Stimulated activated CD8-positive, alpha-beta memory T cell treated with anti-CD3 and anti-CD28 coated beads, Interleukin-12 subunit alpha, Interleukin-12 subunit beta, amount 100 ng/mL, for 4 hours (primary cell): ENCODE measurements at regions not wholly inside any gene's neighbourhood (a gene's known extent, or its start where the extent isn't known, plus 50 kb on each side); places are given as distances from the start of the nearest gene placed in this dataset.
"Not testable (repeated sequence)": the region's sequence is repeated elsewhere in the genome, so short reads cannot be mapped to it uniquely, and the experiment has no call there.

Experiments used
- DNase-seq: peaks from one replicate; pipeline ENCODE4 v3.0.0-alpha.2; 2020; ENCODE audit warnings: low read depth

GRCh38 chr11:88061111-88061510 lies 114.1 kb downstream of the RAB38 start:
- no peak for DNase-seq

DNA sequence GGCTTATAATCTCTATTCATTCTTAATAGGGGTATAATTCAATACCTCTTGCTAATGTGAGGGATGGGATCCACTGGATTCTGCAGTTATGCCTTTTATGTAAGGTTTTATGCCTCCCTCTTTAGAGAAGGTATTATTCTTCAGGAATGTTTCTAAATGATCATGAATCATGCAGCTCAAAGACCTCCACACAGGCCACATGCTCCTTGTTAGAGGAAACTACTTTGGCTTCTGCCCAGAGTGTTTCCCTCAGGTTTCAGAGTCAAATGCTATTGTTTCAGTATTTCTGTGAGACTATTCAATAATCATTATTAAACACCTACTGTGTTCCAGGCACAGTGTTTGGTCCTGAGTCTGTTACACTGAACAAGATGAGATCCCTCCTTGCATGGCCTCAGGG lies 115.9 kb downstream of the RAB38 start:
- no peak for DNase-seq

- no peak for DNase-seq
Measured at GRCh38 chr11:88051396-88051795, 123.8 kb downstream of the RAB38 start.

DNA sequence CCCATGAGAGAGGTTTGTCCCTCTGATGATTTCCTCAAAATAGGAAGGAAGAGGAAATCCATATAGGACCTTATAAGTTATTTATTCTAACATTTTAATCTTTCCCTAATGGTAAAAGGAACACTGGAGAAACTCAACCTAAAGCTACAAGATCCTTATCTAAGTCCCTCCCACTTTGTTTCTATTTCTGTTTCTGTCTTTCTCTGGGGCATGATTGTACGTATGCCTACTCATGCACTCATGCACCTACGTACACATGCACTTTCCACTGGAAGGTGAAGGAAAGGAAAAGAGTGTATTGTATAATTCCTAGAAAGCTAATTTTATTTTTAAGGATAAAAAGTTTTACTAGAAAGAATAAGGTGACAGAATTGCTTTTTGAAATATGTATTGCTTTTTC lies 125.0 kb downstream of the RAB38 start:
- no peak for DNase-seq

- not testable (repeated sequence) for DNase-seq
Measured at GRCh38 chr11:88045288-88045687, 130.0 kb downstream of the RAB38 start.

DNA sequence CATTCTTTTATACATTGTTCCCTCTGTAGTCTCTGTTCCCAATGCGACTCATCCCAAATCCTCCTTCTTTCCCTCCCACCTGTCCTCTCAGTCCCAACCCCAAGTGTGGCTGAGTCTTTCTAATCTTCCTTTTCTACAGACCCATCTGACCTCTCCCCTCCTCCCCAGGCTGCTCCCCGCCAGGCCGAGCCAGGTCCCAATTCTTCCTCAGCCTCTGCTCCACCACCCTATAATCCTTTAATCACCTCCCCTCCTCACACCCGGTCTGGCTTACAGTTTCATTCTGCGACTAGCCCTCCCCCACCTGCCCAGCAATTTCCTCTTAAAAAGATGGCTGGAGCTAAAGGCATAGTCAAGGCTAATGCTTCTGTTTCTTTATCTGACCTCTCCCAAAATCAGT lies 130.6 kb downstream of the RAB38 start:
- not testable (repeated sequence) for DNase-seq

DNA sequence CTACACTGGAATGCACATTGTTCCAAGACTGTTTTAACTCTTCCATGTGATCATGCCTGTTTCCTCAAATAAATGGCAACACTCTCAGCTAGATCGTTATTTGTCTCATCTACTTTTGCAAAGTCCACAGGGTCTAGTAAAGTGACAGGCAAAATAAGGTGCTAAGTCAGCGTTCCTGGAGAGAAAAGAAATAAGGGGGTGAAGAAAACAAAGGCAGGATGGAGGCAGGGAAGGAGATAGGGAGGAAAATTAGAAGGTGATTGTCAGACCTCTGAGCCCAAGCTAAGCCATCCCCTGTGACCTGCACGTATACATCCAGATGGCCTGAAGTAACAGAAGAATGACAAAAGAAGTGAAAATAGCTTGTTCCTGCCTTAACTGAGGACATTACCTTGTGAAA lies 132.1 kb downstream of the RAB38 start:
- no peak for DNase-seq

- DNase-seq = no peak
Measured at GRCh38 chr11:88042647-88043046, 132.6 kb downstream of the RAB38 start.

GRCh38 chr11:88042238-88042637 lies 133.0 kb downstream of the RAB38 start:
- DNase-seq = no peak

DNA sequence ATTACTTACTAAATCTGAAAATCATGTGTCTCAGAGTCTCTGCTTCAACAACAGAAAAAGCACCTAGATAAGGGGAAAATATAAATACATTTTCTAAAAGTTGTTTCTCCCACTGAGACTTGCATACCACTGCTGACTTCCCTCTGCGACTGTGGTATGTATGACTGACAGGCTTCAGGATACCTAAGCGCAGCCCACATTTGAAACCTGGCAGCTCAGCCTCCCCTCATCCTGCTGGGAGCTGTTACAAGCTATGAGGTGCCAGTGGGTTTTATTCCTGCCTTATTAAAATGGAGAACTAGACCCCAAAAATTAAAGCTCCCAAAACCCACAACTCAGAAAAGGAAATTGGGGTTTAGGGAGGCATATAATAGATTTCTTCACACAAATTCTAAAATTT lies 133.6 kb downstream of the RAB38 start:
- no peak for DNase-seq

- no peak for DNase-seq
Measured at GRCh38 chr11:88040148-88040496, 135.1 kb downstream of the RAB38 start.

- no peak for DNase-seq
Measured at GRCh38 chr11:88039476-88040147, 135.6 kb downstream of the RAB38 start.

GRCh38 chr11:88038063-88038462 lies 137.2 kb downstream of the RAB38 start:
- DNase-seq = no peak

- DNase-seq = no peak
Measured at GRCh38 chr11:88036701-88037100, 138.5 kb downstream of the RAB38 start.

DNA sequence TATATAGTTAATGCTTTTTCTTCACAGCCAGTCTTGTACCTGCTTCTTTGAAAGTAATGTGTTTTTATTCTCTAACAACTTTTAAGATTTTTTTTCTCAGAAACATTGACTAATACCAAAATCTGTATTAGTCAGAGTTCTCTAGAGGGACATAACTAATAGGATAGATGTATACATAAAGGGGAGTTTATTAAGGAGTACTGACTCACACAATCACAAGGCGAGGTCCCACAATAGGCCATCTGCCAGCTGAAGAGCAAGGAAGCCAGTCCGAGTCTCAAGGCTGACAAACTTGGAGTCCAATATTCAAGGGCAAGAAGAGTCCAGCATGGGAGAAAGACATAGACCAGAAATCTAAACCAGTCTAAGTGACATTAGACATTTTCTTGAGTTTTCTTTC lies 140.0 kb downstream of the RAB38 start:
- no peak for DNase-seq

DNA sequence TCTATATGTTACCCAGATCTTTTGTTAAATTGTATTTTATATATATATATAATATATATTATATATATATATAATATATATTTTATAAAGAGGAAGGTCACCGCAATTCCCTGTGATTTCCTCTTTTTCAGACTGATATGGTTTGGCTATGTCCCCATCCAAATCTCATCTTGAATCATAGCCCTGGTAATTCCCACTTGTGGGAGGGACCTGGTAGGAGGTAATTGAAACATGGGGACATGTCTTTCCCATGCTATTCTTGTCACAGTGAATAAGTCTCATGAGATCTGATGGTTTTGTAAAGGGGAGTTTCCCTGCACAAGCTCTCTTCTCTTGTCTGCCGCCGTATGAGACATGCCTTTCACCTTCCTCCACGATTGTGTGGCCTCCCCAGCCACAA lies 157.6 kb downstream of the RAB38 start:
- no peak for DNase-seq

GRCh38 chr11:88016392-88017170 lies 158.7 kb downstream of the RAB38 start:
- peak; percentile 0 for DNase-seq

DNA sequence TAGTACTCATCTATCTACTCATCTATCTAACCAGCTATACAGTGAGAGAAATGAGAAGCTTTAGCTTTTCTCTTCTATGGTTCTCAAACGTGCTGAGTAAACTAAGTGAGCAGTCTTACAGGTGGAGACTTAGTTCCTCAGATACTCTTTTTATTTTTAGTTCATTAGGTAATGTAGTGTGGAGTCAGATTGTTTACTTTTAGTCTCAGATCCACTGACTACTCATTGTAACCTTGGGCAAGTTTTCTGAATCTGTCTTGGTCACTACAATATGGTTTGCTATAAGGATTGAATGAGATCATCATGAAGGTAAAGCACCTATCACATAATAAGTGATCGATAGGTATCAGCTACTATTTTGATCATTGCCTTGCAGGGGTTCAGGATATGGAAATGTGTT lies 160.1 kb downstream of the RAB38 start:
- no peak for DNase-seq

- no peak for DNase-seq
Measured at GRCh38 chr11:88013508-88014065, 161.7 kb downstream of the RAB38 start.

DNA sequence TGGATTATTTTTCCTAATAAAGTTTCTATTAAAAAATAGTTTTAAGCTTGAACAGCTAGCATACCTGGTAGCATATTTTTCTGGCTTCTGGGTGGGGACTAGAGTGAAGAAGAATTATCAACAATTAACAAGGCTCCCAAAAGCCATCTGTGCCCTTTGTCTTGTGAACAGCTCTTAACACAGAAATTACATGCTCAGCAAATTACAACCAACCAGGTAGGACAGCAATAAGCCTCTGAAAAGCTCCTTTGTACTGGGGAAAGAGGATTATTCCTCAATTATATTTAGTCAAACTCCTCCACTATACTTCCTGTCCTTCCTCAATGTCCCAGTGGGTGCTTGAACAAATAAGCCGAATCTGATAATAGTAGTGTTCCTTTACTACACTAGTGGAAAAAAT lies 162.8 kb downstream of the RAB38 start:
- no peak for DNase-seq

- no peak for DNase-seq
Measured at GRCh38 chr11:87976009-87976408, 199.2 kb downstream of the RAB38 start.

- no peak for DNase-seq
Measured at GRCh38 chr11:87974797-87975196, 200.4 kb downstream of the RAB38 start.

GRCh38 chr11:87972133-87972532 lies 203.1 kb downstream of the RAB38 start:
- DNase-seq = no peak

DNA sequence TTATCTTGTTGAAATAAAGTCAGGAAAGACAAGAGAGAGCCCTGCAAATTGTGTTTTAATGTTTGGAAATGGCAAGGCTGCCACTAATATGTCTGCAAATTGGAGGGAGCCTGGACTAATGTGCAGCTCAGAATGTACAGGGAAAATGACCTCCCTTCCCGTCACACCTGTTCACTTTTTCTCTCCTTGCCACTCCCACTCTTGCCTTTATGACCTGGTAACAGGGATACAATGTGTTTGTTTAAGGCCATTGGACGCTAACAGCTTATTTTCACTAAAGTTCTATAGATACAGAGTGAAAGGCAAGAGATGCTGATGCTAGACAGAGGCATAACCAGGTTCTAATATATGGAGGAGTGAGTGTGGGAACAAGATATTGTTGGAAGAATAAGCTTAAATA lies 203.9 kb downstream of the RAB38 start:
- no peak for DNase-seq
